HCT116 (cell line): ENCODE measurements at regions not wholly inside any gene's neighbourhood (a gene's known extent, or its start where the extent isn't known, plus 50 kb on each side); places are given as distances from the start of the nearest gene placed in this dataset.
A peak's percentile ranks its signal among the peaks of the same experiment; 100 is the strongest.

Experiments used
- ATAC-seq: fragments of 200-7000 bp; cut with Tn5 transposase; 2 replicates; pipeline ENCODE4 v1.9.1; 2020; ENCODE audit warnings: mild to moderate bottlenecking, moderate library complexity
- BruUV-seq: library from RNA; stranded (reverse); fragments of 400-500 nt; replicated peaks from 2 replicates; lab custom pipeline; 2021; lab: Mats Ljungman, UMichigan
- CTCF ChIA-PET: fragments of 300-600 bp; sonication (Branson Sonifier 250); formaldehyde crosslinking; loops from one replicate; lab custom pipeline; 2021; ENCODE audit warnings: antibody characterized with exemption; lab: Charles Lee
- POLR2A ChIA-PET: fragments of 300-600, 350-600 bp; sonication (Branson Sonifier 250); formaldehyde crosslinking; loops from one replicate; lab custom pipeline; 2021; ENCODE audit warnings: antibody characterized with exemption; lab: Charles Lee
- RAD21 ChIA-PET, 2 experiments: fragments of 300-600 bp; sonication (Branson Sonifier 250); formaldehyde crosslinking; loops; one replicate each; lab custom pipeline; 2023; ENCODE audit warnings: low total read pairs in 2 of 2; ENCODE audit not compliant: uncharacterized antibody in 2 of 2, unreplicated experiment in 2 of 2, low non-redundant PET in 1 of 2; lab: Charles Lee
- DNase-seq: peaks from one replicate; pipeline ENCODE4 v3.0.0-alpha.2; 2010; ENCODE audit warnings: low read depth, low spot score
- H2AFZ ChIP-seq: fragments of 200-600 bp; shearing (Covaris generic), sonication (generic); 2 replicates; pipeline ENCODE4 v1.6.1; 2017; ENCODE audit warnings: low read depth, mixed run types, mixed read lengths, antibody characterized with exemption, low read length; ENCODE audit not compliant: poor library complexity, severe bottlenecking
- H3K27ac ChIP-seq: 2 replicates; pipeline ENCODE4 v1.5.1; 2012; ENCODE audit warnings: low read depth, low read length
- H3K27me3 ChIP-seq: fragments of 200-600 bp; sonication (generic); 2 replicates; pipeline ENCODE4 v1.6.1; 2016; ENCODE audit warnings: mixed run types, low read length, mixed read lengths; ENCODE audit not compliant: insufficient read depth
- H3K36me3 ChIP-seq, 2 experiments: fragments of 200-500 bp in 1 of 2; fragments of 200-600 bp in 1 of 2; sonication (Bioruptor generic) in 1 of 2; sonication (generic) in 1 of 2; 2 replicates each; pipeline versions ENCODE4 v1.5.1 to v1.6.1; 2014 to 2016; ENCODE audit warnings: low read length in 2 of 2, inconsistent platforms in 1 of 2, mixed read lengths in 1 of 2, mixed run types in 1 of 2; ENCODE audit not compliant: insufficient read depth in 2 of 2, control insufficient read depth in 1 of 2
- H3K4me1 ChIP-seq, 2 experiments: fragments of 200-600 bp in 1 of 2; sonication (generic) in 1 of 2; 2 replicates each; pipeline versions ENCODE4 v1.5.1 to v1.6.1; 2012 to 2017; ENCODE audit warnings: low read length in 2 of 2, inconsistent platforms in 1 of 2, mild to moderate bottlenecking in 1 of 2, mixed read lengths in 1 of 2, mixed run types in 1 of 2, moderate library complexity in 1 of 2; ENCODE audit not compliant: insufficient read depth in 2 of 2, control insufficient read depth in 1 of 2
- H3K4me2 ChIP-seq: fragments of 200-600 bp; sonication (generic); 2 replicates; pipeline ENCODE4 v1.6.1; 2017; ENCODE audit warnings: mixed run types, low read length, mixed read lengths
- H3K4me3 ChIP-seq, 2 experiments: fragments of 200-600 bp in 1 of 2; sonication (generic) in 1 of 2; replicated peaks in 1 of 2; 2 replicates each; pipeline ENCODE4 v1.5.1; 2011 to 2016; ENCODE audit warnings: low read length in 2 of 2, control low read depth in 1 of 2, low read depth in 1 of 2, mild to moderate bottlenecking in 1 of 2, mixed read lengths in 1 of 2, mixed run types in 1 of 2
- H3K79me2 ChIP-seq: fragments of 200-600 bp; sonication (generic); 2 replicates; pipeline ENCODE4 v1.6.1; 2017; ENCODE audit warnings: mild to moderate bottlenecking, mixed run types, low read length, moderate library complexity, mixed read lengths; ENCODE audit not compliant: insufficient read depth
- H3K9ac ChIP-seq: fragments of 200-600 bp; sonication (generic); 2 replicates; pipeline ENCODE4 v1.6.1; 2016; ENCODE audit warnings: low read length, mixed read lengths
- H3K9me2 ChIP-seq: fragments of 200-600 bp; sonication (generic), shearing (Covaris generic); 2 replicates; pipeline ENCODE4 v1.6.1; 2017; ENCODE audit warnings: mixed run types, mild to moderate bottlenecking, moderate library complexity; ENCODE audit not compliant: insufficient read depth
- H3K9me3 ChIP-seq, 2 experiments: fragments of 200-500 bp in 1 of 2; fragments of 200-600 bp in 1 of 2; sonication (Bioruptor generic) in 1 of 2; sonication (generic) in 1 of 2; 2 replicates each; pipeline ENCODE4 v1.6.1; 2014 to 2017; ENCODE audit warnings: low read length in 2 of 2, mixed read lengths in 2 of 2, inconsistent platforms in 1 of 2, low read depth in 1 of 2, mild to moderate bottlenecking in 1 of 2, mixed run types in 1 of 2, moderate library complexity in 1 of 2; ENCODE audit not compliant: control insufficient read depth in 1 of 2, insufficient read depth in 1 of 2
- H4K20me1 ChIP-seq: fragments of 200-600 bp; sonication (generic), shearing (Covaris generic); 2 replicates; pipeline ENCODE4 v1.6.1; 2017; ENCODE audit warnings: mixed run types, mild to moderate bottlenecking, moderate library complexity; ENCODE audit not compliant: insufficient read depth
- CEBPB ChIP-seq: IDR thresholded peaks from 2 replicates; pipeline ENCODE4 v1.6.1; 2012; ENCODE audit warnings: low read depth
- EGR1 ChIP-seq: IDR thresholded peaks from 2 replicates; pipeline ENCODE4 v1.6.1; 2012; ENCODE audit warnings: low read depth
- ELF1 ChIP-seq: IDR thresholded peaks from 2 replicates; pipeline ENCODE4 v1.6.1; 2012; ENCODE audit warnings: low read depth, borderline replicate concordance
- EZH2 ChIP-seq: fragments of 200-600 bp; sonication (generic); IDR thresholded peaks from 2 replicates; pipeline ENCODE4 v1.6.1; 2017; ENCODE audit warnings: antibody characterized with exemption, mixed run types
- JUND ChIP-seq: IDR thresholded peaks from 2 replicates; pipeline ENCODE4 v1.6.1; 2012
- POLR2A ChIP-seq: IDR thresholded peaks from 2 replicates; pipeline ENCODE4 v1.7.0; 2011; ENCODE audit warnings: borderline replicate concordance; ENCODE audit not compliant: insufficient read depth, insufficient read length; ENCODE audit errors: extremely low read depth
- POLR2AphosphoS5 ChIP-seq: IDR thresholded peaks from 2 replicates; pipeline ENCODE4 v1.6.1; 2011; ENCODE audit warnings: mild to moderate bottlenecking, low read depth, low read length, moderate library complexity
- RAD21 ChIP-seq: IDR thresholded peaks from 2 replicates; pipeline ENCODE4 v1.6.1; 2012; ENCODE audit warnings: low read depth, mild to moderate bottlenecking
- SIN3A ChIP-seq: IDR thresholded peaks from 2 replicates; pipeline ENCODE4 v1.6.1; 2012; ENCODE audit warnings: low read depth
- SP1 ChIP-seq: IDR thresholded peaks from 2 replicates; pipeline ENCODE4 v1.6.1; 2012; ENCODE audit warnings: low read depth
- SRF ChIP-seq: IDR thresholded peaks from 2 replicates; pipeline ENCODE4 v1.6.1; 2012; ENCODE audit warnings: low read depth
- TCF7L2 ChIP-seq: IDR thresholded peaks from 2 replicates; pipeline ENCODE4 v1.7.0; 2011; ENCODE audit warnings: borderline replicate concordance, inconsistent platforms; ENCODE audit not compliant: insufficient read depth, insufficient read length; ENCODE audit errors: extremely low read depth
- YY1 ChIP-seq: IDR thresholded peaks from 2 replicates; pipeline ENCODE4 v1.6.1; 2011; ENCODE audit warnings: low read length, low read depth, moderate library complexity, mild to moderate bottlenecking; ENCODE audit not compliant: insufficient replicate concordance; ENCODE audit errors: extremely low read depth
- ZNF274 ChIP-seq: fragments of 200-500 bp; sonication (Bioruptor generic); IDR thresholded peaks from 2 replicates; pipeline ENCODE4 v1.6.1; 2014; ENCODE audit warnings: mild to moderate bottlenecking, low read depth, low read length, inconsistent platforms
- intact Hi-C: fragments of 100-400 bp; cut with micrococcal nuclease; formaldehyde crosslinking; loops from 2 replicates; pipeline ENCODE4 v1.10.0; 2022
- TF ChIP-seq, protein P1 (sequence below): IDR thresholded peaks from 2 replicates; pipeline ENCODE4 v1.6.1; 2012
- TF ChIP-seq, protein P2 (sequence below): IDR thresholded peaks from 2 replicates; pipeline ENCODE4 v1.6.1; 2011; ENCODE audit warnings: mild to moderate bottlenecking, low read length, moderate library complexity; ENCODE audit not compliant: insufficient replicate concordance; ENCODE audit errors: extremely low read depth
- TF ChIP-seq, protein P3 (sequence below): IDR thresholded peaks from 2 replicates; pipeline ENCODE4 v1.6.1; 2012

DNA sequence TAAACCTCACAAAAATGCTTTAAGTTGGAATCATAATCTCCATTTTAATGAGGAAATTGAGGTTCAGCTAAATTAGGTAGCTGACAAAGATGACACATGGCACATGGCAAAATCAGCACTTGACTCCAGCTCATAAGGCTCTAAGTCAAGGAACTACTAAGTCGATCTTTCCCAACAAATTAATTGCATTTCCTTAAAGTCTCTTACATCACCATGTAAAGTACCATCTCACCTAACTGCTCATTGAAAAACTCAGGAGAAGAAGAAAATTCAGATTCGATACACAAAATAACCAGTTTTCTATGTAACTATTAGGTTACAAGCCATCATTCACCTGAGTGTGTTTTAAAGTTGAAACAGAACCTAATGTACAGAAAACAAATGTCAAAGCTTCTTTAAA, 85.8 kb upstream of the IFNE start:
- Histone ChIP-seq H3K9me3 (no peaks in the 10 kb centered on the region), H3K4me3 (no peak overlapping the region), H3K79me2 (peaks cover 100% of the 10 kb centered on the region), H3K27me3 (no peaks in the 10 kb centered on the region), H3K9me2 (no peaks in the 10 kb centered on the region), H4K20me1 (no peaks in the 10 kb centered on the region), H3K4me1 (peaks cover 98 to 100% of the 10 kb centered on the region in 2 experiments), H3K9ac (peak overlapping the region; percentile 60), H3K27ac (peak overlapping the region; percentile 99), H3K4me2 (peak overlapping the region; percentile 61)
- CTCF ChIA-PET: no interaction called here
- DNase-seq: no peak
- POLR2A ChIA-PET: interaction anchor here (1.0 to 3.4 kb wide), 4 partner anchors 9 to 116 kb away, joined by 3 to 21 read pairs (median 12); no protein-coding TSS in a partner anchor
- no peak for TF ChIP-seq ELF1
- TF ChIP-seq, protein P1, sequence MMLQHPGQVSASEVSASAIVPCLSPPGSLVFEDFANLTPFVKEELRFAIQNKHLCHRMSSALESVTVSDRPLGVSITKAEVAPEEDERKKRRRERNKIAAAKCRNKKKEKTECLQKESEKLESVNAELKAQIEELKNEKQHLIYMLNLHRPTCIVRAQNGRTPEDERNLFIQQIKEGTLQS: no peak
- TF ChIP-seq JUND: no peak
- TF ChIP-seq SRF: no peak
- TF ChIP-seq SP1: 0 out of 2 replicates have a peak, but pooled peaks have one; percentile 20
- TF ChIP-seq EZH2: no peak
- peak; percentile 53; the same call in 1 of the 2 replicates for TF ChIP-seq CEBPB
- TF ChIP-seq, protein P2, sequence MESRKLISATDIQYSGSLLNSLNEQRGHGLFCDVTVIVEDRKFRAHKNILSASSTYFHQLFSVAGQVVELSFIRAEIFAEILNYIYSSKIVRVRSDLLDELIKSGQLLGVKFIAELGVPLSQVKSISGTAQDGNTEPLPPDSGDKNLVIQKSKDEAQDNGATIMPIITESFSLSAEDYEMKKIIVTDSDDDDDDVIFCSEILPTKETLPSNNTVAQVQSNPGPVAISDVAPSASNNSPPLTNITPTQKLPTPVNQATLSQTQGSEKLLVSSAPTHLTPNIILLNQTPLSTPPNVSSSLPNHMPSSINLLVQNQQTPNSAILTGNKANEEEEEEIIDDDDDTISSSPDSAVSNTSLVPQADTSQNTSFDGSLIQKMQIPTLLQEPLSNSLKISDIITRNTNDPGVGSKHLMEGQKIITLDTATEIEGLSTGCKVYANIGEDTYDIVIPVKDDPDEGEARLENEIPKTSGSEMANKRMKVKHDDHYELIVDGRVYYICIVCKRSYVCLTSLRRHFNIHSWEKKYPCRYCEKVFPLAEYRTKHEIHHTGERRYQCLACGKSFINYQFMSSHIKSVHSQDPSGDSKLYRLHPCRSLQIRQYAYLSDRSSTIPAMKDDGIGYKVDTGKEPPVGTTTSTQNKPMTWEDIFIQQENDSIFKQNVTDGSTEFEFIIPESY: no peak
- no peak for TF ChIP-seq ZNF274
- TF ChIP-seq TCF7L2: no peak
- TF ChIP-seq POLR2AphosphoS5: no peak
- no peak for TF ChIP-seq YY1
- no peak for TF ChIP-seq POLR2A
- TF ChIP-seq RAD21: no peak
- TF ChIP-seq EGR1: 0 out of 2 replicates have a peak, but pooled peaks have one; percentile 18
- TF ChIP-seq SIN3A: no peak
- TF ChIP-seq, protein P3, sequence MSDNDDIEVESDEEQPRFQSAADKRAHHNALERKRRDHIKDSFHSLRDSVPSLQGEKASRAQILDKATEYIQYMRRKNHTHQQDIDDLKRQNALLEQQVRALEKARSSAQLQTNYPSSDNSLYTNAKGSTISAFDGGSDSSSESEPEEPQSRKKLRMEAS: no peak; the same call in 1 of the 2 replicates
- TF ChIP-seq, all 23 proteins: peak for 3
- ATAC-seq: no peak
- RAD21 ChIA-PET: no interaction called here
- peaks cover 0 to 14% of the 10 kb centered on the region in 2 experiments; a peak in 2 of 4 replicates for H3K36me3 ChIP-seq
- no TSS peak for BruUV-seq
- intact Hi-C loops: no loop called here
- no peak overlapping the region for H2AFZ ChIP-seq
